ENCODE measurements at regions not wholly inside any gene's neighbourhood (a gene's known extent, or its start where the extent isn't known, plus 50 kb on each side); places are given as distances from the start of the nearest gene placed in this dataset.

- no peak for DNase-seq
- TF ChIP-seq POLR2A (IDR thresholded peaks at IDR 0.05; ENCODE audit: low read length) (no peak), GATA1 (IDR thresholded peaks at IDR 0.05; ENCODE audit: low read depth, low read length) (no peak)
These were observed 691.4 kb upstream of the NCAM2 start for GRCh38 chr21:20306836-20307235.

DNA sequence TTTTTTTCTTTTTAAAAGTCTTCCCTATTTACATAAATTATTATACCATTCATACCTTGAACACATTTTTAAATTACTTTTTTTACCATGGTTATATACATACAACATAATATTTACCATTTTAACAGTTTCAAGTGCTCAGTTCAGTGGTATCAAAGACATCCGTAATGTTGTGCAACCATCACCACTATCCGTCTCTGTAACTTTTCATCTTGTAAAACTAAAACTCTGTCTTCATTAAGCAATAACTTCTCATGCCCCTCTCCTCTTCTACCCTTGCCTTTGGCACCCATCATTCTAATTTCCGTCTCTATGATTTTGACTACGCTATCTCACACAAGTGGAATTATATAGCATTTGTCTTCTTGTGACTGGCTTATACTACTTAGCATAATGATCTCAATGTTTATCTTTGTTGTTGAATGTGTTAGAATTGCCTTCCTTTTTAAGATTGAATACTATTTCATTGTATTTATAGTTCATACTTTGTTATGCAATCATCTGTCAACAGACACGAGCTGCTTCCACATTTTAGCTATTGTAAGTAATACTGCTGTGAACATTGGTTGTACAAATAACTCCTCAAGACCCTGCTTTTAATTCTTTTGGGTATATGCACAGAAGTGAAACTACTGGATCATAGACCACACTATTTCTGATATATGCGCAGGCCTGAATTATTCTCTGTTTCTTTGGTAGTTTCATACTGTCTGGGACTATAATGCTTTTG, 689.5 kb upstream of the NCAM2 start:
- no peak for DNase-seq
- TF ChIP-seq GATA1 (IDR thresholded peaks at IDR 0.05; ENCODE audit: low read depth, low read length) = no peak
- TF ChIP-seq POLR2A (IDR thresholded peaks at IDR 0.05; ENCODE audit: low read length) = no peak

GRCh38 chr21:20311234-20311787, 686.9 kb upstream of the NCAM2 start:
- no peak for TF ChIP-seq POLR2A (IDR thresholded peaks at IDR 0.05; ENCODE audit: low read length)
- no peak for TF ChIP-seq GATA1 (IDR thresholded peaks at IDR 0.05; ENCODE audit: low read depth, low read length)
- no peak for DNase-seq

- TF ChIP-seq POLR2A (IDR thresholded peaks at IDR 0.05; ENCODE audit: low read length) (no peak), GATA1 (IDR thresholded peaks at IDR 0.05; ENCODE audit: low read depth, low read length) (no peak)
- DNase-seq = no peak
These were observed 685.2 kb upstream of the NCAM2 start for GRCh38 chr21:20313013-20313412.

- DNase-seq = no peak
- TF ChIP-seq POLR2A (IDR thresholded peaks at IDR 0.05; ENCODE audit: low read length) (no peak), GATA1 (IDR thresholded peaks at IDR 0.05; ENCODE audit: low read depth, low read length) (no peak)
These were observed 683.2 kb upstream of the NCAM2 start for GRCh38 chr21:20315042-20315441.

DNA sequence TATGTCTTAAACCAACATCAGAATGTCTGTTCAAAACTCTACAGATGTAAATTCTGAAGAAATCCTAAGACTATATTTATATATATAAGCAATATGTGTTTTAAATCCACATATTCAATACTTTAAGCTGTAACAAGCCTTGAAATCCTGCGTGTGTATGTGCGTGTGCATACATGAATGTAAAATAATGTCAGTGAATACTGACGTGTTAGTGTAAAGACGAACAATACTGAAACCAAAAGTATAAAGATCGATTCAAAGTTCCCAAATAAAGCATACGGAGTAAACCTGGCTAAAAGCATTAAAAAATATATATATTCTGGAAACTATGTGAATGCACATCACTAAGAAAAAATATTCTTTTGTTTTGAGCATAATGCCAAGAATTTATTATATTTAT, 668.6 kb upstream of the NCAM2 start:
- no peak for TF ChIP-seq GATA1 (IDR thresholded peaks at IDR 0.05; ENCODE audit: low read depth, low read length)
- no peak for TF ChIP-seq POLR2A (IDR thresholded peaks at IDR 0.05; ENCODE audit: low read length)
- DNase-seq = no peak

- TF ChIP-seq POLR2A (IDR thresholded peaks at IDR 0.05; ENCODE audit: low read length) = no peak
- TF ChIP-seq GATA1 (IDR thresholded peaks at IDR 0.05; ENCODE audit: low read depth, low read length) = no peak
- no peak for DNase-seq
These were observed 667.6 kb upstream of the NCAM2 start for GRCh38 chr21:20330652-20331051.

DNA sequence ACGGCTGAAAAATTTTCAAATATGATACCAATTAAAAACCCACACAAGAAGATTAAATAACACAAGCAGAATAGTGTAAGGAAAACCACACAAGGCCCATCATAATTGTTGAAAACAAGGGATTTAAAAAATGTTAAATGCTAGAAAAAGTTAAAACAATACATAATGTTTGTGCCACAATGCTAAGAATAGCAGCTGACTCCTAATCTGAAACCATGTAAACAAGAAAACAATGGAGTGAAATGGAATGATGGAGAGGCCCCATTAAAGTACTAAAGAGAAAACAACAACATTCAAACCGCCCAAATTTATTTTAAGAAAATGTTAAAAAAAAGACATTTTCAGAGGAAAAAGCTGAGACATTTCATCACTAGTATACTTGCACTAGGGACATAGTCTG, 663.6 kb upstream of the NCAM2 start:
- TF ChIP-seq GATA1 (IDR thresholded peaks at IDR 0.05; ENCODE audit: low read depth, low read length) (no peak), POLR2A (IDR thresholded peaks at IDR 0.05; ENCODE audit: low read length) (no peak)
- DNase-seq = no peak

DNA sequence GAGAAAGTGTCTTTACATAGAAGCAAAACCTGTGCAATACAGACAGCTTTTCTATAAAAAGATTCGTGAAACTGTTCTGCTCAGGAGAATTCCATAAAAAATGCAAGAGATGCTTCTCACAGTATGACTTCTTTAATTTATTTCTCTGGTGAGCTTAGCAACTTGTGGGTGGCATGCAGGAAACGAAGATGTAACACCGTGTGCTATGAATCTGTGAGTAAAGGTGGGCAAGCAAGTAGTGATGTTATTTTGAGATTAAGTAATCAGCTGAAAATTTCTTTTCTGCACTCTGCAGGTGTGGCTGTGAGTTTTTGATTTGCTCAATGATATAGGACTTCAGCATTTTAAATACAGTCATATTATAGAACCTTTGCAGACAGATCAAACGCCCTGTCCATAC, 656.8 kb upstream of the NCAM2 start:
- DNase-seq = no peak
- TF ChIP-seq POLR2A (IDR thresholded peaks at IDR 0.05; ENCODE audit: low read length) = no peak
- no peak for TF ChIP-seq GATA1 (IDR thresholded peaks at IDR 0.05; ENCODE audit: low read depth, low read length)

DNA sequence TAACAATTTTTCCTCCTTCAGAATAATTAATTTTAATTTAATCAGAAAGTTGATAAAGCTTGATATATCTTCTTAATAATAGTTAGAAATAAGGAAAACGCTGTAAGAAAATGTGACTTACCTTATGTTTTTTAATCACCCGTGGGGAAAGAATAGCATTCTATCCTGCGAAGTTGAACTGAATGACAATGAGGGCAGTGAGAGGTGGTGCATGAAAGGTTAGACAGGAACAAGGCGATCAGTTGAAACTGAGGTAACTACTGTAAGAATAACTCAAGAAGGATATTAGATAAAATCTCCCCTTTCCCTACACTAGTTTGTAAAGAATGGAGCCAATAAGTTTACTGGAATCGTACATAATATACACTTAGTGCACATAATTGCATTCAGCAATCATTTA, 655.0 kb upstream of the NCAM2 start:
- TF ChIP-seq POLR2A (IDR thresholded peaks at IDR 0.05; ENCODE audit: low read length) = no peak
- no peak for TF ChIP-seq GATA1 (IDR thresholded peaks at IDR 0.05; ENCODE audit: low read depth, low read length)
- no peak for DNase-seq

GRCh38 chr21:20351138-20351537, 647.1 kb upstream of the NCAM2 start:
- TF ChIP-seq GATA1 (IDR thresholded peaks at IDR 0.05; ENCODE audit: low read depth, low read length) (no peak), POLR2A (IDR thresholded peaks at IDR 0.05; ENCODE audit: low read length) (no peak)
- DNase-seq = no peak

DNA sequence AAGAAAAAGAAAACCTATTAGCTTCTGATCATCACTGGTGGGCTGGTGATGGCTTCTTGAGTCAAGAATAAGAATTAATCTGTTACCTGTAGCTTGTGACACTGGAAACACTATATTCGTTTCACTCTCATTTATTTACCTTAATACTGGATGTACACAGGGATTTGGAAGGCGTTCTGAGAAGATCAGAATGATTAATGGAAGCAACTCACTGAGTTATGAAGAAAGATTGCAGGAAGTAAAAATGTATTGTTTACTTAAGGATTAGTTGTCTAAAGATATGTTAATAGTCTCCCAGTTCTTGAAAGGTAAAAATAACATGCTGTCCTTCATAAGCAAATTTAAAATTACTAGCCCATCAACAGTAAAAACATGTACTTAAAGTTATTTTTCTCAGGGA, 644.9 kb upstream of the NCAM2 start:
- TF ChIP-seq GATA1 (IDR thresholded peaks at IDR 0.05; ENCODE audit: low read depth, low read length) = no peak
- TF ChIP-seq POLR2A (IDR thresholded peaks at IDR 0.05; ENCODE audit: low read length) = no peak
- DNase-seq = no peak

DNA sequence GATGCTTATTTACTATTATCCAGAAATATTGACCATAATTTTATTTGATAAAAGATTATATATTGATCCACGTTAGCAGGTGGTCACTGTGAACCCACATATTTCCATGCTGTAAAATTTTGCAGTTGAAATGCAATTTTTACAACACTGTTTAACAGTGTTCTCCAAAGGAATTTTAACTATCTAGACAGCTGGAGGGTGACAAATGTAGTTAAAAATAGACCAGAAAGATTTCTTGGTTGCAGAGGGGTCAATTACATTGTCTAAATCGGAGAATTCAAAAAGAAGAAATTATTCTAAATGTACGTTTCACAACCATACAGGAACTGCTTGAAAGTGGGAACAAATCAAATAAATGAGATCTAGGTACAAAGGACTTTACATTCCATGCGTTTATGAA, 625.2 kb upstream of the NCAM2 start:
- TF ChIP-seq POLR2A (IDR thresholded peaks at IDR 0.05; ENCODE audit: low read length) (no peak), GATA1 (IDR thresholded peaks at IDR 0.05; ENCODE audit: low read depth, low read length) (no peak)
- DNase-seq = no peak

GRCh38 chr21:20377250-20377649, 621.0 kb upstream of the NCAM2 start:
- DNase-seq = no peak
- TF ChIP-seq GATA1 (IDR thresholded peaks at IDR 0.05; ENCODE audit: low read depth, low read length) (no peak), POLR2A (IDR thresholded peaks at IDR 0.05; ENCODE audit: low read length) (no peak)

DNA sequence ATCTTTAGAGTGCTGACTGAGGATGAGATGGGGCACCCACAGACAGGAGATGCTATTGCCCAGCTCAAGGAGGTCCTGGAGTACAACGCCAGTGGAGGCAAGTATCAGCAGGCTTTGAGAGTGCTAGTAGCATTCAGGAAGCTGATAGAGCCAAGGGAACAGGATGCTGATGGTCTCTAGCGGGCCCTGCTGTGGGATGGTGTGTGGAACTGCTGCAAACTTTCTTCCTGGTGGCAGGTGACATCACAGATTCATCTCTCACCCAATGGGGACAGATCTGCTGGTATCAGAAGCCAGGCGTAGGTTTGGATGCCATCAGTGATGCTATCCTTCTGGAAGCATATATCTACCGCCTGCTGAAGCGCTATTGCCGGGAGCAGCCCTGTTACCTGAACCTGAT, 609.8 kb upstream of the NCAM2 start:
- TF ChIP-seq POLR2A (IDR thresholded peaks at IDR 0.05; ENCODE audit: low read length) (no peak), GATA1 (IDR thresholded peaks at IDR 0.05; ENCODE audit: low read depth, low read length) (no peak)
- no peak for DNase-seq
